ENCODE measurements at regions not wholly inside any gene's neighbourhood (a gene's known extent, or its start where the extent isn't known, plus 50 kb on each side); places are given as distances from the start of the nearest gene placed in this dataset.
"Not testable (repeated sequence)": the region's sequence is repeated elsewhere in the genome, so short reads cannot be mapped to it uniquely, and the experiment has no call there.

GRCh38 chr2:75882530-75882929, 171.8 kb upstream of the GCFC2 start:
- CTCF ChIA-PET: no interaction called here
- Histone ChIP-seq H3K36me3 (replicated peaks in 1 of 2; ENCODE audit: control insufficient read depth in 1 of 2, insufficient read depth in 2 of 2, low read length in 1 of 2) (no peaks in the 10 kb centered on the region), H3K79me2 (ENCODE audit: insufficient read depth) (no peaks in the 10 kb centered on the region), H3K4me2 (no peak overlapping the region), H3K9ac (no peak overlapping the region), H3K9me3 (no peaks in the 10 kb centered on the region), H3K4me1 (ENCODE audit: control insufficient read depth in 1 of 2, insufficient read depth in 2 of 2, low read depth in 1 of 2, low read length in 1 of 2) (peaks cover 0 to 2% of the 10 kb centered on the region in 2 experiments; a peak in 1 of 4 replicates), H3K27me3 (ENCODE audit: insufficient read depth) (no peaks in the 10 kb centered on the region), H2AFZ (ENCODE audit: low read depth) (no peak overlapping the region), H3K9me2 (no peaks in the 10 kb centered on the region), H4K20me1 (ENCODE audit: insufficient read depth) (no peaks in the 10 kb centered on the region), H3F3A (replicated peaks; ENCODE audit: insufficient read depth) (no peaks in the 10 kb centered on the region), H3K4me3 (ENCODE audit: low read depth in 2 of 2, low read length in 1 of 2) (no peak overlapping the region), H3K27ac (ENCODE audit: low read depth in 2 of 2, low read length in 1 of 2) (no peak overlapping the region)
- POLR2A ChIA-PET: no interaction called here
- TF ChIP-seq SIN3A (IDR thresholded peaks at IDR 0.05; ENCODE audit: borderline replicate concordance, low read depth, low read length) (no peak), TEAD4 (IDR thresholded peaks at IDR 0.05; ENCODE audit: borderline replicate concordance, insufficient read depth) (no peak), YY1 (IDR thresholded peaks at IDR 0.05; ENCODE audit: low read depth) (no peak), JUND (IDR thresholded peaks at IDR 0.05) (no peak), SMC3 (IDR thresholded peaks at IDR 0.05; ENCODE audit: low read depth, low read length) (no peak), TCF12 (IDR thresholded peaks at IDR 0.05) (no peak)
- 10% methylated on average over 2 of the region's 2 CpGs for WGBS (ENCODE audit: low lambda C conversion rate)
- no peak for DNase-seq

DNA sequence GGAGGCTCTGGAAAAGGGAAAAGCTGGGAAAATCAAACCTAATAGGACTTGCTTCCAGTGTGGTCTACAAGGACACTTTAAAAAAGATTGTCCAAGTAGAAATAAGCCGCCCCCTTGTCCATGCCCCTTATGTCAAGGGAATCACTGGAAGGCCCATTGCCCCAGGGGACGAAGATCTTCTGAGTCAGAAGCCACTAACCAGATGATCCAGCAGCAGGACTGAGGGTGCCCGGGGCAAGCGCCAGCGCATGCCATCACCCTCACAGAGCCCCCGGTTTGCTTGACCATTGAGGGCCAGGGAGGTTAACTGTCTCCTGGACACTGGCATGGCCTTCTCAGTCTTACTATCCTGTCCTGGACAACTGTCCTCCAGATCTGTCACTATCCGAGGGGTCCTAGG, 164.9 kb upstream of the GCFC2 start:
- H3F3A ChIP-seq (replicated peaks; ENCODE audit: insufficient read depth); H3K79me2 ChIP-seq (ENCODE audit: insufficient read depth); H4K20me1 ChIP-seq (ENCODE audit: insufficient read depth); H3K27me3 ChIP-seq (ENCODE audit: insufficient read depth); H3K4me1 ChIP-seq (ENCODE audit: control insufficient read depth in 1 of 2, insufficient read depth in 2 of 2, low read depth in 1 of 2, low read length in 1 of 2); DNase-seq; H3K36me3 ChIP-seq (replicated peaks in 1 of 2; ENCODE audit: control insufficient read depth in 1 of 2, insufficient read depth in 2 of 2, low read length in 1 of 2); H3K9me3 ChIP-seq; CTCF ChIA-PET; H3K27ac ChIP-seq (ENCODE audit: low read depth in 2 of 2, low read length in 1 of 2); H3K4me3 ChIP-seq (ENCODE audit: low read depth in 2 of 2, low read length in 1 of 2); H3K4me2 ChIP-seq; H3K9ac ChIP-seq; H2AFZ ChIP-seq (ENCODE audit: low read depth); H3K9me2 ChIP-seq; POLR2A ChIA-PET: not testable (repeated sequence)
- 60% methylated on average over 6 of the region's 7 CpGs for WGBS (ENCODE audit: low lambda C conversion rate)

- H3K9me3 ChIP-seq, CTCF ChIA-PET: not testable (repeated sequence)
Observed at GRCh38 chr2:75871762-75872614, 161.3 kb upstream of the GCFC2 start.

More at GRCh38 chr2:75871762-75872614, 161.3 kb upstream of the GCFC2 start:
- H3K9me2 ChIP-seq; H3K9ac ChIP-seq; H4K20me1 ChIP-seq (ENCODE audit: insufficient read depth); H3K79me2 ChIP-seq (ENCODE audit: insufficient read depth); H3F3A ChIP-seq (replicated peaks; ENCODE audit: insufficient read depth); H3K4me2 ChIP-seq; POLR2A ChIA-PET; DNase-seq; H2AFZ ChIP-seq (ENCODE audit: low read depth); H3K4me1 ChIP-seq (ENCODE audit: control insufficient read depth in 1 of 2, insufficient read depth in 2 of 2, low read depth in 1 of 2, low read length in 1 of 2); H3K36me3 ChIP-seq (replicated peaks in 1 of 2; ENCODE audit: control insufficient read depth in 1 of 2, insufficient read depth in 2 of 2, low read length in 1 of 2); H3K27me3 ChIP-seq (ENCODE audit: insufficient read depth); H3K4me3 ChIP-seq (ENCODE audit: low read depth in 2 of 2, low read length in 1 of 2); H3K27ac ChIP-seq (ENCODE audit: low read depth in 2 of 2, low read length in 1 of 2): not testable (repeated sequence)
- WGBS (ENCODE audit: low lambda C conversion rate): 54% methylated on average over 24 of the region's 25 CpGs
